ENCODE measurements at regions not wholly inside any gene's neighbourhood (a gene's known extent, or its start where the extent isn't known, plus 50 kb on each side); places are given as distances from the start of the nearest gene placed in this dataset.
A peak's percentile ranks its signal among the peaks of the same experiment; 100 is the strongest.
"Not testable (repeated sequence)": the region's sequence is repeated elsewhere in the genome, so short reads cannot be mapped to it uniquely, and the experiment has no call there.

DNA sequence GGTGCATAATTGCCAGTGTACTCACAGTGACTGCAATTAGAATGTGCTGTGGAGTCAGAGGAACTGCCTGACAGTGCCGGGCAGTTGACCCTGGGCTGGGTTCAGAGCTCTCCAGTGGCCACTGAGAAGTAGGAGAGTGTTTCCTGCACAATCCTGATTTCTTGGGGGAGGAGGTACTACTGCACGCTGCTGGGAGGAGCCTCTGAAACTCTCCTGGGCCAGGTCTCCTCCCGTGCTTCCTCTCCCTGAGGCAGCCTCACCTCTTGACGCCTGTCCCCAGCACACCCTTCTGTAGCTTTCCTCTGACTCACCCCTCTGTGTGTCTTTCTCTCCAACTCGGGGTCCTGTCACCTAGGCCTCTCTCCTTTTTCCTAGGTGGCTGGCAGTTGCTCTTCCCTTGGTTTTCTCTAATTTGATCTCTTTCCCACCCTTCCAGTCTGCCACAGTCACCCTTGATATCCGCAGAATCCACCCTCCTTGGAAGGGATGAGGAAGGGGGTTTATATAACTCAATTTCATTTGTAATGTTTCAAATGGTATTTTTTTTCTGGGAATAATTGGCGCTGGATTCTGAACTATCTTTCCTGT is 264.7 kb upstream of the PLGLB2 start:
- H3K4me3 ChIP-seq; H3K27ac ChIP-seq; DNase-seq (ENCODE audit: low spot score): not testable (repeated sequence)

DNA sequence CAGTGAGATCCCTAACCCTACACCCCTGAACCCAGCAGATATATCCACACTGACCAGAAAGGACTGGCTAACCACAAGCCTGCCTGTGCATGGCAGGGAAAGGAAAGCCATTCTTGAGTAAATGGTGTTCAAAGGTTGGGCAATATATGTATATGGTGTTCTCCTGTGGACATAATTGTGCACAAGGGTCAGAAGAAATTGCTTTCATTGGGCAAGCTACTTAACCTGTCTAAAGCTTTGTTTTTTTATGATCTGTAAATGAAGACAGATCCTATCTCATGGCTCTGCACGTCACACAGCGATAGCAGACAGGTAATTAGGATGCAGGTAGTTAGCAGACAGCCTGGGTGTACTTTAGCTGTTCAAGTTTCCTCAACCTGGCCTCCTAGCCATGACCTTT is 263.5 kb upstream of the PLGLB2 start:
- not testable (repeated sequence) for H3K4me3 ChIP-seq; H3K27ac ChIP-seq; DNase-seq (ENCODE audit: low spot score)

DNA sequence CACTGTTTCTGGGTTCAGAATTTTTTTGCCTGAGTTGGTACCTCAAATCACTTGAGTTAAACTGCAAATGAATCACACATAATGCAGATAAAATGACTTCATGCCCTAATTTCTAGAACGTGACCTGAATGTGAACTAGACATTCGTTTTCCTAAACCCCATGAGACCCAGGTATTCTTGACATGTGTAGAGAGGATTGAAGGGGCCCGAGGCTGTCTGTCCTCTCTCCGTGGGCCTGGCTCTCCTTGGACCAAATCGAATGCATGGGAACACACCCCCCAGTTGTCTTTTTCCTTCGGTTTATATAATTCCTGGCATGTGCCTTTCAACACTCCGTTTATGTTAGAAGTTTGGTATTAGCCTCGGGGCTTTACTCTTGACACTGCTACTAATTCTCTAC is 262.4 kb upstream of the PLGLB2 start:
- H3K27ac ChIP-seq = peak overlapping the region in 1 of 2 donors; percentile 76
- H3K4me3 ChIP-seq = peak overlapping the region; percentile 36
- not testable (repeated sequence) for DNase-seq (ENCODE audit: low spot score)

DNA sequence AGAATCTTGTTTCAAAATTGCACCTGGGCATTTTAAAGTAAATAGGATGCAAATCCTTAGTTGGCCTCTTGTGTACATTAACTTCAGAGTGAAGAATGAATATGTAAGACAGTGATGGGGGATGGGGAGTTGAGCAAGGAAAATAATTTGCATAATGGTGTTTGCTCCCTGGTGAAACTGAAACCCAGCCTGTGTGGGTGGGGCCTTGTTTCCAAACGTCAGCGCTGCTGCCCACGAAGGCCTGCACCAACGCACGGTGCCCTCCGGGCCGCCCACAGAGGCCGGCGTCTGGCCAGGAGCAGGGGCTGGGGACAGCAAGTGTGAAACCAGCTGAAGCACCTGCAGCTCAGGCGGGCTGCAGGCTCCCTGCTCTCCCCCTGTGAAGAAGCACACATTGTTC is 262.0 kb upstream of the PLGLB2 start:
- Histone ChIP-seq H3K27ac (peak overlapping the region; percentile 64 to 82), H3K4me3 (peak overlapping the region; percentile 36)
- not testable (repeated sequence) for DNase-seq (ENCODE audit: low spot score)

DNA sequence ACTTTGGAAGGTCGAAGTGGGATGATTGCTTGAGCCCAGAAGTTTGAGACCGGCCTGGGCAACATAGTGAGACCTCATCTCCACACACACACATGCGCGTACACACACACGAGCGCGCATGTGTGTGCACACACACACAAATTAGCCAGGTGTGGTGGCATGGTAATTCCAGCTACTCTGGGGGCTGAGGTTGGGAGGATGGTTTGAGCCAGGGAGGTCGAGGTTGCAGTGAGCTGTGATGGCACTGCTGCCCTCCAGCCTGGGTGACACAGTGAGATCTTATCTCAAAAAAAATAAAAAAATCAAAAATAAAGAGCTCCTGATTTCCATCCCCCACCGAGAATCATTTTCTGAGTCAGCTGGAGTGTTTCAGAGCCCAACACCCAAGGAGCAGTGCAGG is 261.5 kb upstream of the PLGLB2 start:
- H3K27ac ChIP-seq = peak overlapping the region; percentile 64 to 82
- DNase-seq (ENCODE audit: low spot score) = not testable (repeated sequence)
- peak overlapping the region; percentile 19 for H3K4me3 ChIP-seq

DNA sequence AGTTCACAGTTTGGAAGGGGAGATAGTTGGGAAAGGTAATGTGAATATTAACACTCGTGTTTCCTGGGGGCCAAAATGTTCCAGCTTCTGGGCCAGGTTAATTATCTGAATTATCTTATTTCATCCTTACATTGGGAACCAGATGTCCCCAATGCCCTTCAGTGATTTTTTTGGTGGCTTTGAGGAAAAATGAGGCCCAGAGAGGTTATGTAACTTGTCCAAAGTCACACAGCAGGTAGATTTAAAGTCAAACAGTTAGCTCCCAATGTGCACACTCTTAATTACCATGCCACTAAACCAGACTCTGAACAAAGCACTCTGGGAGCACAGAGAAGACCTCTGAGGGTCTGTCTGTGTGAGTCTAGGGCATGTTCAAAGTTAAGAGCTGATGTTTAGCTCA is 259.9 kb upstream of the PLGLB2 start:
- not testable (repeated sequence) for H3K4me3 ChIP-seq; DNase-seq (ENCODE audit: low spot score)
- H3K27ac ChIP-seq = peak overlapping the region in 1 of 2 donors; percentile 28

DNA sequence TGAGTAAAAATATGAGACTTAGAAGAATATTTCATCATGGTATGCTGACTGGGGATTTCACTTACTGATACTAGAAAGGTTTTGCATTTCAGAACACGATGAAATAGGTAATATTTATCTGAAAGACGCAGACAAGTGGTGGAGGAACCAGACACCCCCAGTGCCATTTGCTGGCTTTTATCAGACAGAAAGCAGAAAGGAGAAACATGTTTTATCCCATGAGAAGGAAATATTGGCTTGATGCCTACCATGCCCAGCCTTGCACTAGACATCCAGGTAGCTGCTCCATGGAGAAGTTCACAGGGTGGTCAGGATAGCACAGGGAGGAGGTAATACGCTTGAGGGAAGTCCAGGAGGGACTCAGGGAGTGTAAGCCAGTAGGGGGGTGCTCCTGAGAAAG is 258.9 kb upstream of the PLGLB2 start:
- not testable (repeated sequence) for H3K27ac ChIP-seq; H3K4me3 ChIP-seq; DNase-seq (ENCODE audit: low spot score)

DNA sequence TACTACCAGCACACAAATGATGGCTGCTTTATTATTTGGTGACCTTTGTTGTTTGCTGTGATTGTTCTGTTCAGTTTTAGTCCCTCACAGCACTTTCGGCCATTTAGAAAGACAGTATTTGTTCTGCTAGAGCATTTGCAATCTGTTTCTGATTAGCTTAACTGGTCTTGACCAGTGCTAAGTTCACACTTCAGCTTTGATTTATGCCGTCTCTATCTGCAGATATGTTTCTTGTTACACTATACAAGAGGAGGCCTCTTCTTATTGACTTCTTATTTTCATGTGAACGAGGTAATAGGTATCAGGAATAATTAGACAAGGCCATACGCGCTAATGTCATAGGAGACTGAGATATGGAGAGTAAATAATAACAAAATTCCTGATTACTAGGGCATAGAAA is 253.0 kb upstream of the PLGLB2 start:
- H3K4me3 ChIP-seq; H3K27ac ChIP-seq; DNase-seq (ENCODE audit: low spot score): not testable (repeated sequence)

DNA sequence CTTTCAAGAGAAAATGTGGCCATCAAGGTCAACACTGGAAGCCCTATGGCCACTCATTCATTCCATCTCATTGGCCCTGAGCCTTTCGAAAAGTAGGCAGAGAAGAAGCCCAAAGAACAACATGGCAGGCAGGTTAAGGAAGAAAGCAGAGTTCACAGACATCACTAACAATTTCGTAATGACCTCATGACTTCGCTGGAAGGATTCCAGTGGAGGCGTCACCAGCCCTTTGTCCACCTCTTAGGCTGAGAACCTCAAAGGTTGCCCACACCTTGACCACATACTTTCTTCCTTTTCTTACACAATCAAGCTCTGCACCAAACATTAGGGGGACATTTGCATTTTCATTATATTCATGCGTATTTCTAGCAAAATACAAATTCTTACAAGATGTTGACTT is 252.4 kb upstream of the PLGLB2 start:
- H3K4me3 ChIP-seq; H3K27ac ChIP-seq; DNase-seq (ENCODE audit: low spot score): not testable (repeated sequence)

DNA sequence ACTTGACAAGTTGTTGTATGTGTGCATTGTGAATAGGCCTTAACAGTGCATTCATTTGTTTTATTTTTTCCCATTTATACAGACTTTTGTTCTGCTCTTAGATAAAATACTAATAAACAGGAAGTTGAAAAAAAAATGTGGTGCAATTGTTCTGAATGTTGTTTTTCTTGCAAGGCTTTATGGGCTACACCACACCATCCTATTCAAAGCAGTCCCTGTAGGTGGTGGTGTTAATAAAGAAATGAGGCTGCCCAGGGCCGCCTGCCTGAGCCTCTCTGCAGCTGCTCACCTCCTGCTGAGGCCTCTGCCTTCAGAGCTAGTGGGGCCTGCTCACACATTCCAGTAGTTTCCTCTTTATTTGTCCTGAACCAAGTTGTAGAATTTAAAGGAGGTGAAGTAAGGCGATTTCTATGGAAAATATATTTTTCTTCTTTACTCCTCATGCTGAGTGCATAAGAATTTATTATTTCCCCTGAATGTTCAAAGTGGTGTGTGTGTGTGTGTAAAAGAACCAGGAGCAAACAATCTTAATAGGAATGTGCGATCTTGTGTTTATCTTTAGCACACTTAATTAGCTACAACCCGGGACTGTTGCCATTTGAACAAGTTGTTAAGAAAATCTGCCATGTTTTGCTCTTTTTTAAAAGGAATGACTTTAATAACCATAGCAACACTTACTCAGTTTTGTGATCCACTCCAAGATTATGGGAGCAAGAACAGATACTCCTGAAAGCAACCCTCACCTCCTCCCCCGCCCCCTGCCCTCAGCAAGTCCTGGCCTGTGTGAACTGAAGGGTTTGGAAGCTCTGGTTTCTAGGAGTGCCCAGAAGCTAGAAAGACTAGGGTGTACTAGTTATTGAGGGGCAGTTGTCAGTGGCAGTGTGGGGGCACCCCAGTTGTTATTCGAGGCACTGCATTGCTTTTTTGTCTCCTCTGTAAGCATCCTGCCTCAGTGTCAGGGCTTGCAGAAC is 251.6 kb upstream of the PLGLB2 start:
- not testable (repeated sequence) for H3K4me3 ChIP-seq; H3K27ac ChIP-seq; DNase-seq (ENCODE audit: low spot score)

DNA sequence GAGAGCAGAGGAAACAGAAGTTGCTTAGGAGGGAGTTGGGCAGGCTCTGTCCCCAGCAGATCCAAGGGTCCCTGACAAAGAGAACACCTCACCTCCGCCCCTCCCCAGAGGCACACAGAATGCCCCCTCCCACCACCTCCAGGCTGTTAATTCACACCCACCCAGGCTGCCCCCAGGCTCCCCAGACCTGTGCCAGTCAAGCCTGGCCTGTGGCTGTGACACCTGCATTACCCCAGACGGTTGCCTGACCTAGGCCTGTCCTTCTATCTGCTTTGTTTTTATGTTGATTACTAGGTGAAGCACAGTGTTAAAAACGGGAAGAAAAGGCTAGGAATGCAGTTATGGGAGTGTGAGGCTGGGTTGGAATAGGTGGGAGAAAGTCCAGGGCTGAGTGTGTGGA is 250.8 kb upstream of the PLGLB2 start:
- H3K27ac ChIP-seq = peak overlapping the region in 1 of 2 donors; percentile 56
- not testable (repeated sequence) for DNase-seq (ENCODE audit: low spot score); H3K4me3 ChIP-seq

DNA sequence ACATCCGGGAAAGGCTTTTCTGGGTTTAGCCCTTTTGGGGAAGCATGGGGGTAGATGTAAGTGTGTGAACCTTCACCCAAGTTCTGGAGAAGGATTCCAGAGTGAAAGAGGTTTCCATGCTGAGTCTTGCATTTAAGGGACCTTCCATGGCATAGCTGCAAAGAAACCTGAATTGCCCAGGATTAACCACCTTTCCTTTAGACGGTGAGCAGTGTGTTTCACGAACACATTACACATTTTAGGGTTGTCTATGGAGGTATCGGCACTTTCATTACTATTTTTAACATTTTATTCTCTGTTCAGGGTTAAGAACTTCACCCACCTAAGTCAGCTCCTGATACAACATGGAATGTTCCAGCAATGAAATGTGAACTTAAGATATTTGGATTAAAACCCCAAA is 250.2 kb upstream of the PLGLB2 start:
- H3K4me3 ChIP-seq; DNase-seq (ENCODE audit: low spot score): not testable (repeated sequence)
- H3K27ac ChIP-seq = peak overlapping the region in 1 of 2 donors; percentile 69

DNA sequence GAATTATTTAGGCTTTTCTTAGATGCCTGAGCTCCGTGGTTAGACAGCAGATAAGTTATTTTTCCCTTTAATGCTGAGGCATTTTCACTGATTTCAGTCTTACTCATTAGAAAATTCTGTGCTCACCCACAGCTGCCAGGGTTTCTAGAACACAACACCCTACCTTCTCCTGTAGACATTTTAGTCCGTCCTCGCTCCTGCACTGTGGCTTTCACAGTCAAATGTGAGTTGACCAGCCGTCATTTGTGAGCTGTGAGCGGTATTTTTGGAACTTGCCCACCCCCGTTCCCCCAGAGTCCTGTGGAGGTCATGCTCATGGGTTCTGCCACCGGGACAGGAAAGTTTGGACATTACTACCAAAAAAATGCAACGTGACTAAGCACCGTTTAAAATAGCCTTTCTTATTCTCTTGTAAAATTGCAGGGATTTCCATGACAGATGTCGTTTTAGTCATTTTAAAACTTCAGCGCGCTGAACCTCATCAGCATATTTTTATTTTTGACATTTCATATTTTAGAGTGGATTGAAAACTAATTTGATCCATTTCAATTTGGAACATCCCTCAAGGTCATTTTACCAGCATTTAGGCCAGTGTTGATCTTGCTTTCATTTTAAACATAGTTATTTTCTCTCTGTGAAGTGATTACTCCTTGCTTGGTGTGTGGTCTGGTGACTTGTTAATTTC is 249.6 kb upstream of the PLGLB2 start:
- H3K4me3 ChIP-seq = peak overlapping the region; percentile 48
- H3K27ac ChIP-seq = peak overlapping the region; percentile 65 to 67
- DNase-seq (ENCODE audit: low spot score) = not testable (repeated sequence)

DNA sequence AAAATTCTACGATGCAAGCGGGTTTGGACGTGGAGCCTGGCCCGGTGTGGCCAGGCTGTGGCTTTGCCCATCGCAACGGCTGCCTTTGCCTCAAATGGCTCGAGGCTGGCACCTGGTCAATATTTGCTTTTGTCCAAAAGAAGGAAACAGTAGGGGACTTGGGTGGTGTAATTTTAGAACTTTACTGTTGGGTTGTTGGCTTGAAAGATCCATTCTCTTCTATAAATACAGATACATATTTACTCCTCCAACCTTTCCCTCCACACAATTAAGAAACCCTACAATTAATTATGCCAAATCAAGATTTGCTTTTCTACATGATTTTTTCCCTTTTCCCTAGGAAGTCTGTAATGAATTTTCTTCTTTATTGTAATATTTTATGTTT is 249.0 kb upstream of the PLGLB2 start:
- not testable (repeated sequence) for DNase-seq (ENCODE audit: low spot score)
- peak overlapping the region; percentile 65 to 67 for H3K27ac ChIP-seq
- peak overlapping the region; percentile 48 for H3K4me3 ChIP-seq

DNA sequence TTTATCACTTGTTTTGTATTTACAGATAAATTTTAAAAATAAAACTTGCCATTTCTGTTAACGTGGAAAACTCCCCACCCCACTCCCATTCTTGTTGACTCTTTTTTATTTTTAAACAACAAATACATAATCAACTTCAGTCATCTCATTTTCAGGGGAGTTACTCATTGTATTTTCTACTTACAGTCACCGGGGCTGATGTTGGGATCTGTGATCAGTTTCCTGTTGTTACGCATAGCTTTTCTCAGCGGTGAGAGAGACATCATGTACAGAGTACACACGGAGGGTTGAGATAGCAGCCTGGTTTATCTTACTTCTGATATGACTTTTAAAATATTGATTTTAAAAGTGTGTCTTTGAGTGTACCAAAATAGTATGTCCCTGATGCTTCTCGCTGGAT is 248.0 kb upstream of the PLGLB2 start:
- H3K27ac ChIP-seq = peak overlapping the region in 1 of 2 donors; percentile 20
- not testable (repeated sequence) for DNase-seq (ENCODE audit: low spot score); H3K4me3 ChIP-seq

DNA sequence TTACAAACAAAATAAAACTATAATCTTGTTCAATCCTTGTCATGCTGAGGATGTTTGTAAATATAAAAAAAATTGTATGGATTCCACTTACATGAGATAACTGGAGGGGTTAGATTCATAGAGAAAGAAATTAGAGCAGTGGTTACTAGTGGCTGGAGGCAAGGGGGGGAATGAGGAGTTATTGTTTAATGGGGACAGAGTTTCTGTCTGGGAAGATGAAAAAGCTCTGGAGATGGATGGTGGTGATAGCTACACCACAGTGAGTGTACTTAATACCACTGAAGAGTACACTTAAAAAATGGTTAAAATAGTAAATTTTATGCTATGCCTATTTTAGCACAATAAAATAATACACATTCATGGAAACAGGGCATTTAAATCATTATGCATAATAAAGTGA is 247.5 kb upstream of the PLGLB2 start:
- H3K27ac ChIP-seq = peak overlapping the region; percentile 20 to 32
- not testable (repeated sequence) for DNase-seq (ENCODE audit: low spot score)

DNA sequence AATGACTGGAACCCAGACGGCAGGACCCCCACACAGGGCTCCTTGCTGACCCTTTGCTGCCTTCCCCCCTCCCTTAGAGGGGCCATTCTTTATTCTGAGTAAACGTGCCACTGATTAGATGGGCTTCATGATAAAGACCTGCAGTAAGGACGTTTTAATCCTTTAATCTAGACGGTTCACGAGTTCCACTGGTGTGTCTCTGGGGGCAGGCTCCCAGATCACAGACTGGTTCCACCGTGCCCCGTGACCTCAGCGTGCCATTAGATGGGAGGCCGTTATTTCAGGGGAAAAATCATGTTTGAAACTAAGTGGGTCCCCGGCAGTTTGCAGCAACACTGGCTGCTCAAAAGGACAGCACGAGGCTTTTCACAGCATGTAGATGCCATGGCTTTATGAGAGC is 246.9 kb upstream of the PLGLB2 start:
- H3K4me3 ChIP-seq; DNase-seq (ENCODE audit: low spot score): not testable (repeated sequence)
- H3K27ac ChIP-seq = peak overlapping the region; percentile 32 to 69

More for the DNA sequence above, 247.5 kb upstream of the PLGLB2 start:
- H3K4me3 ChIP-seq = not testable (repeated sequence)

DNA sequence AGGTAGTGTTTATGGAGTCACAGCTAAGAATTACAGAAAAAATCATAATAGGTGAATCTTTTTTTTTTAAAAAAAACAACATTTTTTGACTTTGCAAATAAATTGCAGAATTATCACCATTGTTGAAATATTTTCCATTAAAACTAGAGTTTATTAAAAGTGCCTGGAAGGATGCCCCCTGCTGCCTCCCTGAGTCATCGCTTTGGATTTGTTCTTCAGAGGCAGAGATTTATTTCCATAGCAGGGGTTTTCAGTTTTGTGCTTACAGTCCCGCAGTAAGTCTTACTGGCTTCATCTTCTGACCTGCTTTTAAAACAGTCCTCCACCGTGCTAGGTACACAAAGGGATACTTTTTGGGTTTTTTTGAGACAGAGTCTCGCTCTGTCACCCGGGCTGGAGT is 244.9 kb upstream of the PLGLB2 start:
- H3K4me3 ChIP-seq; H3K27ac ChIP-seq; DNase-seq (ENCODE audit: low spot score): not testable (repeated sequence)

DNA sequence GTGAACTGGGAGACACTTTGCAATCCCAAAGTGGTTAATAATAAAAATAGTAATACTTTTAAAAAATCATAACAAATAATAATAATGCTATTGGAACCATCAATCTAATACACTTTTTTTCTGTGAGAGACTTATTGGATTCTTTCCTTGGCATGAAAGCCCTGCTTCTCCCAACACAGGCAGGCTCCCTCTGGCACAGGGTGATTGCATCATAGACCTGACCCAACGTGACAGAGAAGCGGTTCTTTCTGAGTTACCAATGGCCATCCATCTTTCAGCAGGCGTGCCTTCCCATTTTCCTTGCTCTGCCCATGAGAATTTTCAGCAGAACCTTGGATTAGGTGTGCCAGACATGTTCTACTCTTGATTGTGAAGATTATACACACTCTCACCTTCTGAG is 242.6 kb upstream of the PLGLB2 start:
- DNase-seq (ENCODE audit: low spot score); H3K4me3 ChIP-seq; H3K27ac ChIP-seq: not testable (repeated sequence)
